Neural cell (in vitro differentiated cells): ENCODE measurements at regions not wholly inside any gene's neighbourhood (a gene's known extent, or its start where the extent isn't known, plus 50 kb on each side); places are given as distances from the start of the nearest gene placed in this dataset.

ENCODE experiments used
- H2AFZ ChIP-seq: fragments of 200-600, 300-800 bp; sonication (generic), shearing (Covaris generic); 2 replicates; pipeline ENCODE4 v1.6.0; 2014; ENCODE audit warnings: low read depth, mild to moderate bottlenecking, antibody characterized with exemption, low read length, moderate library complexity
- H3F3A ChIP-seq: fragments of 200-600 bp; shearing (Covaris generic); 2 replicates; pipeline ENCODE4 v1.6.1; 2016; ENCODE audit warnings: mild to moderate bottlenecking, moderate library complexity, mixed read lengths, antibody characterized with exemption, low read length; ENCODE audit not compliant: insufficient read depth, poor library complexity, severe bottlenecking
- H3K27ac ChIP-seq: fragments of 200-600, 300-800 bp; sonication (generic), shearing (Covaris generic); 2 replicates; pipeline ENCODE4 v1.5.1; 2014; ENCODE audit warnings: mild to moderate bottlenecking, low read length, moderate library complexity
- H3K27me3 ChIP-seq: fragments of 300-800, 200-600 bp; sonication (generic), shearing (Covaris generic); 2 replicates; pipeline ENCODE4 v1.6.0; 2014; ENCODE audit warnings: mild to moderate bottlenecking, low read depth, low read length, moderate library complexity; ENCODE audit not compliant: insufficient read depth
- H3K36me3 ChIP-seq: fragments of 300-800, 200-600 bp; sonication (generic), shearing (Covaris generic); 2 replicates; pipeline ENCODE4 v1.5.1; 2014; ENCODE audit warnings: mild to moderate bottlenecking, antibody characterized with exemption, low read length, moderate library complexity; ENCODE audit not compliant: insufficient read depth
- H3K4me2 ChIP-seq: fragments of 300-800, 200-600 bp; sonication (generic), shearing (Covaris generic); 2 replicates; pipeline ENCODE4 v1.6.0; 2014; ENCODE audit warnings: mild to moderate bottlenecking, low read length
- H3K4me3 ChIP-seq: fragments of 300-800, 200-600 bp; sonication (generic), shearing (Covaris generic); 2 replicates; pipeline ENCODE4 v1.5.1; 2014; ENCODE audit warnings: mild to moderate bottlenecking, low read length, moderate library complexity
- H3K79me2 ChIP-seq: fragments of 200-600 bp; shearing (Covaris generic); replicated peaks from 2 replicates; pipeline ENCODE4 v1.6.0; 2014; ENCODE audit warnings: mild to moderate bottlenecking, low read length, moderate library complexity; ENCODE audit not compliant: insufficient read depth
- H3K9ac ChIP-seq: fragments of 300-800, 200-600 bp; sonication (generic), shearing (Covaris generic); 2 replicates; pipeline ENCODE4 v1.6.1; 2016; ENCODE audit warnings: mild to moderate bottlenecking, low read length, mixed read lengths
- H3K9me2 ChIP-seq: fragments of 200-600 bp; shearing (Covaris generic); 2 replicates; pipeline ENCODE4 v1.6.1; 2016; ENCODE audit warnings: mild to moderate bottlenecking, low read length, mixed read lengths; ENCODE audit not compliant: insufficient read depth
- H3K9me3 ChIP-seq: fragments of 200-600, 300-800 bp; sonication (generic), shearing (Covaris generic); 2 replicates; pipeline ENCODE4 v1.6.1; 2016; ENCODE audit warnings: mild to moderate bottlenecking, mixed run types, low read length, moderate library complexity, mixed read lengths
- H4K20me1 ChIP-seq: fragments of 200-600 bp; shearing (Covaris generic); 2 replicates; pipeline ENCODE4 v1.6.1; 2016; ENCODE audit warnings: mild to moderate bottlenecking, mixed run types; ENCODE audit not compliant: insufficient read depth
- CTCF ChIP-seq: fragments of 450-650 bp; IDR thresholded peaks from 2 replicates; pipeline ENCODE4 v1.5.1; 2014; ENCODE audit warnings: antibody characterized with exemption, mild to moderate bottlenecking, moderate library complexity; ENCODE audit not compliant: poor library complexity, severe bottlenecking
- EP300 ChIP-seq: fragments of 450-650 bp; conservative IDR thresholded peaks from 2 replicates; pipeline ENCODE4 v1.6.1; 2014; ENCODE audit warnings: antibody characterized with exemption, mild to moderate bottlenecking, moderate library complexity; ENCODE audit not compliant: poor library complexity, severe bottlenecking
- EZH2 ChIP-seq: fragments of 200-600, 300-800 bp; shearing (Covaris generic), sonication (generic); IDR thresholded peaks from 2 replicates; pipeline ENCODE4 v1.6.1; 2014; ENCODE audit warnings: antibody characterized with exemption, low read length, borderline replicate concordance, mild to moderate bottlenecking; ENCODE audit not compliant: insufficient read depth, poor library complexity, severe bottlenecking
- MXI1 ChIP-seq: fragments of 450-650 bp; conservative IDR thresholded peaks from 2 replicates; pipeline ENCODE4 v1.6.1; 2014; ENCODE audit warnings: antibody characterized with exemption, mild to moderate bottlenecking; ENCODE audit not compliant: poor library complexity, severe bottlenecking
- POLR2AphosphoS5 ChIP-seq: IDR thresholded peaks from 2 replicates; pipeline ENCODE4 v1.6.1; 2012
- RAD21 ChIP-seq: fragments of 450-650 bp; conservative IDR thresholded peaks from 2 replicates; pipeline ENCODE4 v1.6.1; 2014; ENCODE audit warnings: antibody characterized with exemption, mild to moderate bottlenecking, moderate library complexity
- REST ChIP-seq: IDR thresholded peaks from 2 replicates; pipeline ENCODE4 v1.6.1; 2012; ENCODE audit warnings: borderline replicate concordance
- SMC3 ChIP-seq: fragments of 450-650 bp; conservative IDR thresholded peaks from 2 replicates; pipeline ENCODE4 v1.6.1; 2014; ENCODE audit warnings: antibody characterized with exemption, mild to moderate bottlenecking, moderate library complexity; ENCODE audit not compliant: poor library complexity
- TAF1 ChIP-seq: IDR thresholded peaks from 2 replicates; pipeline ENCODE4 v1.6.1; 2012; ENCODE audit warnings: low read depth

DNA sequence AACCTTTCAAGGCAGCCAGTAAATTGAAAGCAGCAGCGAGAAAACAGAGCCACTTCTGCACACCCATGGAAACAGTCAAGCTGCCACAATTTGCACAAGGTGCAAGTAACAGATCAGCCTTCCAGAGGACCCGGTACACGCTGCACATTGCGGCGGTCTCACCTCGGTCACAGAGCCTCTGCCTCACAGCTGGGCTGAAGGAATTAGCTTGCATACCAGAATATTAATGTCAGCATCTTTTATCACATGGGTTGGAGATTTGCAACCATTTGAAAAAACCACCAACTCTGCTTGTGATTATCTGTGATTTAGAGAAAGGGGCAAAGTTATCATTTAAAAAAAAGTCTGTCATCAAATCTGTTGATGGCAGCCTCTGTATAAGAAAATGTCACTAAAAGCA is 330.5 kb upstream of the TCF4 start:
- H3K4me2 ChIP-seq = no peak overlapping the region
- TF ChIP-seq MXI1 = no peak
- no peak for TF ChIP-seq EP300
- no peak for TF ChIP-seq TAF1
- no peak for TF ChIP-seq REST
- no peak for TF ChIP-seq EZH2
- TF ChIP-seq POLR2AphosphoS5 = no peak

GRCh38 chr18:55912919-55913318 is 324.9 kb upstream of the TCF4 start:
- Histone ChIP-seq H3K4me2 (no peak overlapping the region), H3K4me3 (no peak overlapping the region), H2AFZ (no peak overlapping the region), H3K27ac (no peak overlapping the region), H3F3A (no peaks in the 10 kb centered on the region), H3K9me2 (no peaks in the 10 kb centered on the region), H3K79me2 (no peaks in the 10 kb centered on the region), H4K20me1 (no peaks in the 10 kb centered on the region), H3K9ac (no peak overlapping the region), H3K36me3 (no peaks in the 10 kb centered on the region), H3K27me3 (no peaks in the 10 kb centered on the region), H3K9me3 (no peaks in the 10 kb centered on the region)
- TF ChIP-seq SMC3 (no peak), POLR2AphosphoS5 (no peak), TAF1 (no peak), EP300 (no peak), MXI1 (no peak), CTCF (no peak), EZH2 (no peak), RAD21 (no peak), REST (no peak)

More for the DNA sequence above, 330.5 kb upstream of the TCF4 start:
- Histone ChIP-seq H3K79me2 (no peaks in the 10 kb centered on the region), H4K20me1 (no peaks in the 10 kb centered on the region), H3F3A (no peaks in the 10 kb centered on the region), H3K9me2 (no peaks in the 10 kb centered on the region), H2AFZ (no peak overlapping the region), H3K9ac (no peak overlapping the region), H3K36me3 (no peaks in the 10 kb centered on the region), H3K27ac (no peak overlapping the region), H3K4me3 (no peak overlapping the region), H3K9me3 (no peaks in the 10 kb centered on the region), H3K27me3 (no peaks in the 10 kb centered on the region)
